CD14-positive monocyte (primary cell): ENCODE measurements at regions not wholly inside any gene's neighbourhood (a gene's known extent, or its start where the extent isn't known, plus 50 kb on each side); places are given as distances from the start of the nearest gene placed in this dataset.

ENCODE experiments used
- DNase-seq, 3 donors: peaks; one replicate each; pipeline ENCODE4 v3.0.0-alpha.2; 2011 to 2022
- H2AFZ ChIP-seq: 2 replicates; pipeline ENCODE4 v1.6.0; 2012; ENCODE audit warnings: mild to moderate bottlenecking, low read depth, low read length, inconsistent platforms; ENCODE audit not compliant: insufficient read depth, poor library complexity, severe bottlenecking
- H3K27ac ChIP-seq, 2 donors: 1 replicate in 1 of 2; 2 replicates in 1 of 2; pipeline ENCODE4 v1.5.1; 2012 to 2013; ENCODE audit warnings: low read length in 2 of 2, control low read depth in 1 of 2, inconsistent platforms in 1 of 2, low read depth in 1 of 2, mild to moderate bottlenecking in 1 of 2
- H3K27me3 ChIP-seq, 2 donors: one replicate each; pipeline versions ENCODE4 v1.6.0 to v1.6.1; 2011 to 2013; ENCODE audit warnings: low read length in 2 of 2; ENCODE audit not compliant: control insufficient read depth in 2 of 2, insufficient read depth in 2 of 2
- H3K36me3 ChIP-seq, 2 donors: replicated peaks in 1 of 2; 1 replicate in 1 of 2; 2 replicates in 1 of 2; pipeline versions ENCODE4 v1.5.1 to v1.6.1; 2012 to 2013; ENCODE audit warnings: low read length in 2 of 2, control low read depth in 1 of 2, inconsistent platforms in 1 of 2, mild to moderate bottlenecking in 1 of 2; ENCODE audit not compliant: insufficient read depth in 2 of 2, control insufficient read depth in 1 of 2
- H3K4me1 ChIP-seq, 2 donors: 1 replicate in 1 of 2; 2 replicates in 1 of 2; pipeline versions ENCODE4 v1.5.1 to v1.6.1; 2012 to 2013; ENCODE audit warnings: low read length in 2 of 2, control low read depth in 1 of 2, inconsistent platforms in 1 of 2, mild to moderate bottlenecking in 1 of 2, moderate library complexity in 1 of 2; ENCODE audit not compliant: insufficient read depth in 2 of 2, control insufficient read depth in 1 of 2
- H3K4me2 ChIP-seq: replicated peaks from 2 replicates; pipeline ENCODE3; 2012; ENCODE audit warnings: low read length, moderate library complexity, mild to moderate bottlenecking; ENCODE audit not compliant: poor library complexity, severe bottlenecking; ENCODE audit errors: extremely low read depth
- H3K4me3 ChIP-seq, 3 experiments: fragments of 200-600 bp in 1 of 3; sonication (generic) in 1 of 3; replicated peaks in 1 of 3; 1 replicate in 2 of 3; 2 replicates in 1 of 3; pipeline ENCODE4 v1.5.1; 2011 to 2013; ENCODE audit warnings: low read length in 3 of 3, mild to moderate bottlenecking in 3 of 3, control low read depth in 2 of 3, low read depth in 2 of 3, inconsistent platforms in 1 of 3, moderate library complexity in 1 of 3
- H3K79me2 ChIP-seq: 2 replicates; pipeline ENCODE4 v1.6.0; 2012; ENCODE audit warnings: mild to moderate bottlenecking, control low read depth, inconsistent platforms, low read length, moderate library complexity; ENCODE audit not compliant: insufficient read depth
- H3K9ac ChIP-seq: 2 replicates; pipeline ENCODE4 v1.6.0; 2017; ENCODE audit warnings: low read length, mild to moderate bottlenecking; ENCODE audit not compliant: insufficient read depth, poor library complexity, severe bottlenecking
- H3K9me3 ChIP-seq, 2 donors: replicated peaks in 1 of 2; 1 replicate in 1 of 2; 2 replicates in 1 of 2; pipeline versions ENCODE4 v1.5.1 to v1.6.1; 2012 to 2013; ENCODE audit warnings: low read length in 2 of 2, control low read depth in 1 of 2; ENCODE audit not compliant: control insufficient read depth in 1 of 2, insufficient read depth in 1 of 2
- H4K20me1 ChIP-seq: 2 replicates; pipeline ENCODE4 v1.6.0; 2012; ENCODE audit warnings: mild to moderate bottlenecking, low read length, control low read depth, moderate library complexity; ENCODE audit not compliant: insufficient read depth
- H3K27ac Mint-ChIP-seq, 7 donors: one replicate each; pipeline ENCODE4 v1.8.0; 2020; ENCODE audit warnings: mild to moderate bottlenecking in 7 of 7, mixed read lengths in 7 of 7, moderate library complexity in 6 of 7, inconsistent platforms in 2 of 7
- H3K27me3 Mint-ChIP-seq, 3 donors: one replicate each; pipeline ENCODE4 v1.8.0; 2021 to 2022; ENCODE audit warnings: low read depth in 3 of 3, mild to moderate bottlenecking in 3 of 3, mixed read lengths in 3 of 3, moderate library complexity in 3 of 3, inconsistent platforms in 1 of 3
- H3K36me3 Mint-ChIP-seq, 2 donors: one replicate each; pipeline ENCODE4 v1.8.0; 2020; ENCODE audit warnings: mixed read lengths in 2 of 2, inconsistent platforms in 1 of 2, mild to moderate bottlenecking in 1 of 2
- H3K4me1 Mint-ChIP-seq: one replicate; pipeline ENCODE4 v1.8.0; 2020; ENCODE audit warnings: mild to moderate bottlenecking, mixed read lengths
- H3K4me3 Mint-ChIP-seq, 2 donors: one replicate each; pipeline ENCODE4 v1.8.0; 2020; ENCODE audit warnings: mild to moderate bottlenecking in 2 of 2, mixed read lengths in 2 of 2, moderate library complexity in 1 of 2
- H3K9me3 Mint-ChIP-seq, 7 donors: one replicate each; pipeline ENCODE4 v1.8.0; 2020 to 2022; ENCODE audit warnings: mixed read lengths in 7 of 7, mild to moderate bottlenecking in 6 of 7, moderate library complexity in 6 of 7, inconsistent platforms in 2 of 7
- CTCF ChIP-seq: fragments of 200-600 bp; IDR thresholded peaks from one replicate; pipeline ENCODE4 v1.8.0; 2022; ENCODE audit warnings: antibody characterized with exemption, mild to moderate bottlenecking
- WGBS: methylation state at CpG from one replicate; pipeline ENCODE4 v1.1.5; 2013; ENCODE audit warnings: missing lambda C conversion rate; ENCODE audit not compliant: insufficient coverage; 5-methylcytosine and 5-hydroxymethylcytosine counted together
- intact Hi-C, 2 donors: fragments of 100-400 bp; cut with micrococcal nuclease; formaldehyde crosslinking; loops; one replicate each; pipeline versions ENCODE4 v1.15.0 to v1.15.1; 2023

GRCh38 chr15:36458411-36458810 lies 121.0 kb upstream of the CDIN1 start:
- Mint-ChIP-seq H3K27ac (no peak overlapping the region), H3K36me3 (no peaks in the 10 kb centered on the region), H3K4me3 (no peak overlapping the region), H3K27me3 (peaks cover 0 to 2% (median 0%) of the 10 kb centered on the region in 3 donors), H3K4me1 (no peaks in the 10 kb centered on the region), H3K9me3 (peaks cover 2 to 12% (median 6%) of the 10 kb centered on the region in 7 donors)
- H3K4me1 ChIP-seq = no peaks in the 10 kb centered on the region
- H3K4me3 ChIP-seq = no peak overlapping the region
- H3K27me3 ChIP-seq = no peaks in the 10 kb centered on the region
- no peak overlapping the region for H3K4me2 ChIP-seq
- TF ChIP-seq CTCF = no peak
- peaks cover 0 to under 1% of the 10 kb centered on the region in 2 donors for H3K9me3 ChIP-seq
- no peak overlapping the region for H2AFZ ChIP-seq
- no peak for DNase-seq
- no peaks in the 10 kb centered on the region for H3K36me3 ChIP-seq
- H3K27ac ChIP-seq = no peak overlapping the region
- H3K79me2 ChIP-seq = no peaks in the 10 kb centered on the region
- no peak overlapping the region for H3K9ac ChIP-seq
- intact Hi-C loops = no loop called here
- WGBS = 83% methylated on average over 1 of the region's 5 CpGs
- H4K20me1 ChIP-seq = no peaks in the 10 kb centered on the region

- Histone ChIP-seq H2AFZ (no peak overlapping the region), H3K27me3 (no peaks in the 10 kb centered on the region), H3K4me3 (no peak overlapping the region), H3K27ac (no peak overlapping the region), H3K9ac (no peak overlapping the region), H3K4me1 (no peaks in the 10 kb centered on the region), H3K4me2 (no peak overlapping the region), H4K20me1 (no peaks in the 10 kb centered on the region), H3K36me3 (no peaks in the 10 kb centered on the region), H3K79me2 (no peaks in the 10 kb centered on the region), H3K9me3 (peaks cover 0 to 9% of the 10 kb centered on the region in 2 donors)
- Mint-ChIP-seq H3K27ac (no peak overlapping the region), H3K4me1 (no peaks in the 10 kb centered on the region), H3K27me3 (peaks cover 0 to 2% (median 0%) of the 10 kb centered on the region in 3 donors), H3K36me3 (no peaks in the 10 kb centered on the region), H3K4me3 (no peak overlapping the region), H3K9me3 (peaks cover 1 to 13% (median 5%) of the 10 kb centered on the region in 7 donors)
- WGBS = no CpG with 5 or more reads among the region's 1 CpG
- intact Hi-C loops = no loop called here
- TF ChIP-seq CTCF = no peak
- DNase-seq = no peak
Observed at GRCh38 chr15:36465304-36465703, 114.1 kb upstream of the CDIN1 start.
